ENCODE measurements at regions not wholly inside any gene's neighbourhood (a gene's known extent, or its start where the extent isn't known, plus 50 kb on each side); places are given as distances from the start of the nearest gene placed in this dataset.

GRCh38 chr20:7723284-7723683 is 217.0 kb downstream of the HAO1 start:
- no peak for DNase-seq (ENCODE audit: insufficient read length, low spot score)
- no peak for FAIRE-seq

DNA sequence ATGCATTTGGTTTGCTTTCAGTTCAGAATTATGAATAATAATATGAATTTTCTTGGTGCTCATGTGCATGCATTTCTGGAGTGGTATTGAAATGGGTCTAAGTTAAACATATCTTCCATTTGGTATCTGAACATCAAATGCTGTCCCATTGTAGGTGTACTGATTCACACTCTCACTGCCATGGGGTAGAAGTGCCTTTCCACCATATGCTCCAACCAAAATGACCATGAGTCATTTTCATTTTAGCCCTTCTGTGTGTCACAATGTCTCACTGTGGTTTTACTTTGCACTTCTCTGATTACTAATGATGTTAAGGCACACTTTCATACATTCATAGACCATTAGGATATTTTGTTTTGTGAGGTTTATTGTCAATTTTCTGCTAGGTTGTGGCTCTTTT is 211.9 kb downstream of the HAO1 start:
- DNase-seq (ENCODE audit: insufficient read length, low spot score): no peak
- no peak for FAIRE-seq

DNA sequence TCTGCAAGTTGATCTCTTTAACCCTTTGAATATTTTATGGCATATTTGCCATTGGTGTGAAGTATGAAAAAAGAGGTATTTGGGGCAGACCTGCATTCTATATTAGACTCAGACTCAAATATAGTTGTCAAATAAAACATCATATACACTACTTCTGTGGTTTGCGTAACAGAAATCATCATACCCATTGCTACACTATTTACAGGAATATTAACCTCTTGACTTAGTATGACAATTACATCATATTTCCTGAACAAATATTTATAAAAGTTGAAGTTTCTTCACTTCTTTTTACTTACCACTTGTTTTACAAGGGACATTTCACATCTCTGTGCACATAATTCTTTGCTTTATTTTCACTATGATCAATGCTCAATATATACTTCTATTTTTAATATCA is 206.0 kb downstream of the HAO1 start:
- FAIRE-seq: no peak
- no peak for DNase-seq (ENCODE audit: insufficient read length, low spot score)

DNA sequence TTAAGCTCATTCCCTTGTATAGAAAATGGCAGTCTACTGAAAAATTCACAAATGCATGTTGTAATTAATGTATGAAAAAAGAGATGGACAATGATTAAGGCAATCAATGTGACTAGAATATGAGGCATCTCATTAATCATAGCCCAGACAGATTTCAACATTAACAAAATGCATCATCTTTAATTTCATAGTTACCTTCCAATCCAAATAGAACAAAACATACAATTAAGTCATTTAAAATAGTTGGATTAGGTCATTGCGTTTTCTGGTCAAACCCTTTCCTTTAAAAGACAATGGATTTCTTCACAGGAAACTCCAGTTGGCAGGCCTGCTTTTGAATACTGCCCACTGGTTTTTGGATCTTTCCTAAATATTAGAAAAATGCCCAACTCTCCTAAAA is 203.9 kb downstream of the HAO1 start:
- FAIRE-seq: no peak

GRCh38 chr20:7741866-7742265 is 198.4 kb downstream of the HAO1 start:
- no peak for FAIRE-seq
- no peak for DNase-seq (ENCODE audit: insufficient read length, low spot score)

More for the DNA sequence above, 203.9 kb downstream of the HAO1 start:
- DNase-seq (ENCODE audit: insufficient read length, low spot score): no peak

DNA sequence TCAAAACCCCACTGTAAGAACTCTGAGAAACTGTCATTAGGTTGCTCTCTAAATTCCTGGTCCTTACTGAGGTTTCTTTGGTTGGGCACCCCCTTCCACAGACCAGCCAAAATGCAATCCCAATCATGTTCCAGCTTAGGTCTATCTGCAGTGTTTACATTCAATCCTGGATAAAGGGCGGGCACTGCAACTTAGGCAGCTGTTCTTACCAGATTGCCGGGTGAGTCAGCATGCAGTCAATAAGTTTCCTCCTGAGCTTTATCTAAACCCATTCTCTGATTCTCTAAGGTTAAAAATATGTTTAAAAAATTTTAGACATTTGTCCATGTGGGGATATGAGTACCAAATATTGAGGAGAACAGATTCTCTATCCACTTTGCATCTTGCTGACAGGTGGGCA is 197.8 kb downstream of the HAO1 start:
- DNase-seq (ENCODE audit: insufficient read length, low spot score): no peak
- FAIRE-seq: no peak

GRCh38 chr20:7744411-7744810 is 195.8 kb downstream of the HAO1 start:
- no peak for DNase-seq (ENCODE audit: insufficient read length, low spot score)
- no peak for FAIRE-seq

- FAIRE-seq (no peak), DNase-seq (ENCODE audit: insufficient read length, low spot score) (no peak)
Observed at GRCh38 chr20:7748624-7749023, 191.6 kb downstream of the HAO1 start.

DNA sequence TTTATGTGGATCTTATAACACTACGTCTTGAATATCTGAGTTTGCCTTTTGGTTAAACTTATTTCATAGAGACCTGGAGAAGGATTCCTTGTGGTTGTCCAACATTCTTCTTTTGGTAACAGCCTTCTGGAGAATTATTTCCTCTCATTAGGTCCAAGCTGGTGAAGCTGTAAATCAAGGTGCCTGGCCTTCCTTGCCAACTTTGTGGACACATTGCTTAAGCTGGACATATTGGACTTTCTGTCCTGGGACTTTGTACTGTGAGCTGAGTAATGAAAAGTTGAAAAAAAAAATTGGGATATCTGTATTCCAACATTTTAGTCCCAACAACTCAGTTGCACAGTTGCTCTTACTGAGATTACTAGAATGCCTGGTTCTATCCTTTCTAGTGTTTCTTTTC is 186.2 kb downstream of the HAO1 start:
- no peak for FAIRE-seq
- DNase-seq (ENCODE audit: insufficient read length, low spot score): no peak

GRCh38 chr20:7758406-7758805 is 181.9 kb downstream of the HAO1 start:
- FAIRE-seq (no peak), DNase-seq (ENCODE audit: insufficient read length, low spot score) (no peak)

GRCh38 chr20:7760247-7761031 is 179.8 kb downstream of the HAO1 start:
- FAIRE-seq: no peak
- no peak for DNase-seq (ENCODE audit: insufficient read length, low spot score)

GRCh38 chr20:7765221-7765620 is 175.0 kb downstream of the HAO1 start:
- DNase-seq (ENCODE audit: insufficient read length, low spot score) (no peak), FAIRE-seq (no peak)

DNA sequence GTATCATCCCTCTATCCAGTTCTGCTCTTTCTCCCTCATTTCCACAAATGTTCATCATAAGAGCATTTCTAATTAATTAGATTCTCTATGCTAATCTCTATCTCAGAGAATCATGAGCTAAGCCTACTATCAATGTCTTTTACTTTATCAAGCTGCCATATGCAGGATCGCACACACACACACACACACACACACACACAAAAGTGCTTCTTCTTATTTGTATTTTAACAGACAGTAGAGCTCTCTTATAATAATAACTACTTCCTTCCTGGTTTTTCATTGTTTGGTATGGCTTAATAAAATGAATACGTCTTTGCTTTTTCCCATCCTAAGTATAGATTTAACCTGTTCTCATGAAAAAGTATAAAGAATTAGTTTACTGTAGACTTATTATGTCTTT is 170.2 kb downstream of the HAO1 start:
- DNase-seq (ENCODE audit: insufficient read length, low spot score): no peak
- no peak for FAIRE-seq

- DNase-seq (ENCODE audit: insufficient read length, low spot score): no peak
- no peak for FAIRE-seq
Observed at GRCh38 chr20:7770578-7770977, 169.7 kb downstream of the HAO1 start.

- DNase-seq (ENCODE audit: insufficient read length, low spot score): no peak
Observed at GRCh38 chr20:7772371-7772770, 167.9 kb downstream of the HAO1 start.

DNA sequence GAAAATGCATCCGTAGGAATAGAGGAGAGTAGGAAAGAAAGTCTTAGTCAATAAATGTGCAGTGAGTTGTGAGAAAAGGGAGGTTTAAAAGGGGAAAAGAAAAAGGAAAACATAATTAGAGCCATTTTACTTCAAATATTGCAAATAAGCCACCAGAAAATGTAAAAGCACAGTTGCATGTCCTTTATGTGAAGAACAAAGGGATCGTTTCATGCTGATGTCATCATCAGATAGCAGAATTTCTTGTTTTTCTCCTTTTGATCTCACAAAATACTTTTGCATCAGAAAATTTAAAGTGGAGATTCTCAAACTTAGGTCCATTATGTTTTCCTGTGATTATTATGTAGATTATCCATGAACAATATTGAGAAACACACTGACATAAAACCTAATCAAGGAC is 166.7 kb downstream of the HAO1 start:
- DNase-seq (ENCODE audit: insufficient read length, low spot score): no peak
- FAIRE-seq: no peak

More at GRCh38 chr20:7772371-7772770, 167.9 kb downstream of the HAO1 start:
- FAIRE-seq: no peak

GRCh38 chr20:7775072-7775471 is 165.2 kb downstream of the HAO1 start:
- no peak for FAIRE-seq
- no peak for DNase-seq (ENCODE audit: insufficient read length, low spot score)

GRCh38 chr20:7776148-7776547 is 164.1 kb downstream of the HAO1 start:
- FAIRE-seq (no peak), DNase-seq (ENCODE audit: insufficient read length, low spot score) (no peak)

DNA sequence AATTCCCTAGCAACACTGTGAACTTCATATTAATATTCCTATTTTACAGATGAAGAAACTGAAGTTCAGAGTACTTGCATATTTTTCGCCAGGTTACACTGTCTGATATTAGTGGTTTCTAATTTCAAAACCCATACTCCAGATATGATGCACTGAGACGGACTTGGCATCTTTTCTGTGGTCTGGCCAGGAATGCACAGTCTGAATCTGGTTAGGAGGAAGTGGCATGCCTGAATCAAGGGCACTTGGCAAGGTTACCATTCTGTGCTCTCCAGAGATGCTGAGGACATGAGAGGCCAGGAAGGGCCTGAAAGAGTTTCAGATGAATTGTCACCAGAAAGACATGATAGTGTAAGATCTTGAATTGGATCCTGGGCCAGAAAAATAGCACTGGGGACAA is 150.1 kb downstream of the HAO1 start:
- no peak for DNase-seq (ENCODE audit: insufficient read length, low spot score)
- no peak for FAIRE-seq

DNA sequence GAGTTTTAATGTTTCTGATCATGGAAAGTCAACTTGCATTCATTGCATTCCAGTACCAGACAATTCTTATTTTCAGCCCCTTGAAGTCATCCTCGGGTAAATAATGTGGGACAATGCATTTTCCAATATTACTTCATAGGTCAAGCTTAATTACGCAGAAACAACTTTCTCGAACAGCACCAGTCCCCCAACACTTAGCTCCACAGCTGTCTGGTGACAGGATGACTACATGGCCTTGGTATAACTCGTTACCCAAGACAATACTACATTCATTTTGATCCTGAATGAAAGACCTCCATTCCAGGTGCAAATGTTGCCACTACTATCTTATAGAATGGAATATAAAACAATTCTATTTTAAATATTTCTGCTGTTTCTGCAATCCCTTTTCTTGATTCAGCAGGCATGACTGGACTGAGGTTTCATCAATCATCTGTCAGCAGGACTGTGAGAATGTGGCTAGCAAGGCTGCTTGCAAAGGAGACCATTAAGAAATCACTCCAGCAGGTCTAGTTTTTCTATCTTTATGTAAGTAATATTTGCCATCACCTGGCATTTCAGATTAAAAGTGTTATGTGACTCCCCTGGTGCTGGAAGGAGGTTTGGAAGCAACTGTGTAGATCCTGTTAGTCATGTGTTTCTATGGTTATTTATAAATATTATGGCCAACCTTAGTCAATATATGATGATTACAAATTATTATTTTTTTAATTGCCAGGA is 147.9 kb downstream of the HAO1 start:
- no peak for DNase-seq (ENCODE audit: insufficient read length, low spot score)
- FAIRE-seq: no peak

DNA sequence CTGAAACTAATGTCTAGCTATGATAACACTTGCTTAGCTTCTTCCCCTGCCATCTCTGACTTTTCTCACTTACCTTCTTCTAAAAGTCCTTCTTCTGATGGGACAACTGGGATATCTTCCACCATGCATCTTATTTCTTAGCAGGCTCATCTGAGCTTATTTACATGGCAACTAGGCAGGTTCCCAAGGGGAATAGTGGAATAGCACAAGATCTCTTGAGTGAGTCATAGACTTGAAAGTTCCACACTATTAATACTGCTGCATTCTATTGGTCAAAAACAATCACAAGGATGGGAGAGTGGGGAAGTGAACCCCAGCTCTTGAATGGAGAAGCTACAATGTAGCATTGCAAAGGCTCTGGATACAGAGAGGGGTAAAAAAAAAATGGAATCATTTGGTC is 142.1 kb downstream of the HAO1 start:
- FAIRE-seq (no peak), DNase-seq (ENCODE audit: insufficient read length, low spot score) (no peak)

- DNase-seq (ENCODE audit: insufficient read length, low spot score): no peak
- FAIRE-seq: no peak
Observed at GRCh38 chr20:7799862-7800261, 140.4 kb downstream of the HAO1 start.

All from HTR-8/SVneo (cell line).